ENCODE measurements at regions not wholly inside any gene's neighbourhood (a gene's known extent, or its start where the extent isn't known, plus 50 kb on each side); places are given as distances from the start of the nearest gene placed in this dataset. TPM values are rescaled to one million over a fixed set of nuclear protein-coding genes. Genes with fewer than 3 reads are reported as not detected.

DNA sequence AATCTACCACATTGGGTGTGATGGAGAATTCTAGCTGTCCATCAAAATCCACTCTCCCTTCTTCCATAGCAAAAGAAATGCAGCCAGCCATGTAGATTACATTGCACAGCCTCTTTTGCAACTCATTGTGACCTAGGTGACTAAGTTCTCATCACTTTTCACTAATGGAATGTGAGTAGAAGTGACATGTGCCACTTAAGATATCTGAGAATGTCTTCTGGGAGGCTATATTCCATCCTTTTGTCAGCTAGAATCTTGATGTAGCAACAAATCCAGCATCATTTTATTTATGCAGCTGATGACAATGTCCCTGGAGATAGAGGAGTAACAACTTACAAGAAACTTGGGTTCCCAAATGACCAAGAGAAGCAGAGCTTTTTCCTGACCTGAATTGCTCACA lies 61.5 kb upstream of the API5 start:
- no peaks in the 10 kb centered on the region for H3K4me1 ChIP-seq
- no peak for DNase-seq (ENCODE audit: low spot score in 2 of 2)
- H3K4me3 ChIP-seq = no peak overlapping the region
- no peaks in the 10 kb centered on the region for H3K9me3 ChIP-seq
- no peak overlapping the region for H3K27ac ChIP-seq
- no peak for TF ChIP-seq POLR2A (IDR thresholded peaks at IDR 0.05)
- TF ChIP-seq, protein P1, sequence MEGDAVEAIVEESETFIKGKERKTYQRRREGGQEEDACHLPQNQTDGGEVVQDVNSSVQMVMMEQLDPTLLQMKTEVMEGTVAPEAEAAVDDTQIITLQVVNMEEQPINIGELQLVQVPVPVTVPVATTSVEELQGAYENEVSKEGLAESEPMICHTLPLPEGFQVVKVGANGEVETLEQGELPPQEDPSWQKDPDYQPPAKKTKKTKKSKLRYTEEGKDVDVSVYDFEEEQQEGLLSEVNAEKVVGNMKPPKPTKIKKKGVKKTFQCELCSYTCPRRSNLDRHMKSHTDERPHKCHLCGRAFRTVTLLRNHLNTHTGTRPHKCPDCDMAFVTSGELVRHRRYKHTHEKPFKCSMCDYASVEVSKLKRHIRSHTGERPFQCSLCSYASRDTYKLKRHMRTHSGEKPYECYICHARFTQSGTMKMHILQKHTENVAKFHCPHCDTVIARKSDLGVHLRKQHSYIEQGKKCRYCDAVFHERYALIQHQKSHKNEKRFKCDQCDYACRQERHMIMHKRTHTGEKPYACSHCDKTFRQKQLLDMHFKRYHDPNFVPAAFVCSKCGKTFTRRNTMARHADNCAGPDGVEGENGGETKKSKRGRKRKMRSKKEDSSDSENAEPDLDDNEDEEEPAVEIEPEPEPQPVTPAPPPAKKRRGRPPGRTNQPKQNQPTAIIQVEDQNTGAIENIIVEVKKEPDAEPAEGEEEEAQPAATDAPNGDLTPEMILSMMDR (IDR thresholded peaks at IDR 0.05) = no peak
- no peak for TF ChIP-seq EP300 (IDR thresholded peaks at IDR 0.05)
- H3K36me3 ChIP-seq = no peaks in the 10 kb centered on the region
- H3K27me3 ChIP-seq = no peaks in the 10 kb centered on the region

DNA sequence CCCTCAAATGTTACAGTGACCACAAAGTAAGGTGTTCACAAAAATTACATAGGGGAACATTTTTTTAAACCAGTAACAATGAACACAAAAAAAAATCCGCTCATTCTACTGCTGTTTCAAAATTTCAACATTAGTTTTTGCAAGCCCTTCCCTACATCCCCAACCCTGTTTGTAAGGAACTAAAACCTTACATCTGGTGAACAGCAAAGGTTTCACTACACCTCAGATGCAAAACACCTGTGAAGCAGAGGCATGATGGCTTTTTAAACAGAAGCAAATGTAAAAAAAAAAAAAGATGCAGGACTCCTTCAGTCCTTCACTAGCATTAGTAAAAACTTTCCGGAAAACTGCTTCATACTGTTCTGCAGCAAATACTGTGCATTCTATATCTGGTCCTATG lies 50.0 kb upstream of the API5 start:
- Histone ChIP-seq H3K9me3 (peaks cover 0 to 18% (median 0%) of the 10 kb centered on the region in 4 donors), H3K4me3 (no peak overlapping the region), H3K36me3 (no peaks in the 10 kb centered on the region), H3K27me3 (no peaks in the 10 kb centered on the region), H3K27ac (no peak overlapping the region), H3K4me1 (no peaks in the 10 kb centered on the region)
- no peak for TF ChIP-seq EP300 (IDR thresholded peaks at IDR 0.05)
- 71 to 74% methylated on average over 2 of the region's 2 CpGs for WGBS, 2 donors
- DNase-seq (ENCODE audit: low spot score in 2 of 2) = no peak

Small RNAs in the stretch of these regions (small RNA-seq; reads per million reads assigned to genes)
- gene AC021006.3 = not detected
- not detected for gene AC109810.1
